22Rv1 (cell line): ENCODE measurements at regions not wholly inside any gene's neighbourhood (a gene's known extent, or its start where the extent isn't known, plus 50 kb on each side); places are given as distances from the start of the nearest gene placed in this dataset.

Experiments used
- ZFX ChIP-seq: fragments of 450-650 bp; IDR thresholded peaks from 2 replicates; pipeline ENCODE4 v1.6.1; 2017; ENCODE audit warnings: antibody characterized with exemption, borderline replicate concordance
- TF ChIP-seq, protein P1 (sequence below): fragments of 450-650 bp; IDR thresholded peaks from 2 replicates; pipeline ENCODE4 v1.5.1; 2017; ENCODE audit warnings: mild to moderate bottlenecking

DNA sequence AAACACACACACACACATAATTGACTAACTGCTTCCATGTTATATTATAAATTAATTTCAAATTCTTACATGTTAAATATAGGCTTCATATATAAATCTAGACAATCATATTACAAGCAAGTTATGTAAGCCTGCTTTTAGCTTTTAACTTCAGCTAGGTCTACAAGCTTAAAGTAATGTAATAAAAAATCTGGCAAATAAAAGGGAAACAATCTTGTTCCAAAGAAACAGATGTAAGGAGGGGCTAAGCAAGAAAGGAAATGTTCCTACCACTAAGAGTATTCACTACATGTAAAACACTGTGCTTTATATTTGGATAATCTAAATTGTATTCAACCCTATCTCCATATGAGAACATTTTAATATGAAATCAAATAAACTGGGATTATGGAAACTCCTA is 110.4 kb downstream of the SLC6A15 start:
- TF ChIP-seq, protein P1, sequence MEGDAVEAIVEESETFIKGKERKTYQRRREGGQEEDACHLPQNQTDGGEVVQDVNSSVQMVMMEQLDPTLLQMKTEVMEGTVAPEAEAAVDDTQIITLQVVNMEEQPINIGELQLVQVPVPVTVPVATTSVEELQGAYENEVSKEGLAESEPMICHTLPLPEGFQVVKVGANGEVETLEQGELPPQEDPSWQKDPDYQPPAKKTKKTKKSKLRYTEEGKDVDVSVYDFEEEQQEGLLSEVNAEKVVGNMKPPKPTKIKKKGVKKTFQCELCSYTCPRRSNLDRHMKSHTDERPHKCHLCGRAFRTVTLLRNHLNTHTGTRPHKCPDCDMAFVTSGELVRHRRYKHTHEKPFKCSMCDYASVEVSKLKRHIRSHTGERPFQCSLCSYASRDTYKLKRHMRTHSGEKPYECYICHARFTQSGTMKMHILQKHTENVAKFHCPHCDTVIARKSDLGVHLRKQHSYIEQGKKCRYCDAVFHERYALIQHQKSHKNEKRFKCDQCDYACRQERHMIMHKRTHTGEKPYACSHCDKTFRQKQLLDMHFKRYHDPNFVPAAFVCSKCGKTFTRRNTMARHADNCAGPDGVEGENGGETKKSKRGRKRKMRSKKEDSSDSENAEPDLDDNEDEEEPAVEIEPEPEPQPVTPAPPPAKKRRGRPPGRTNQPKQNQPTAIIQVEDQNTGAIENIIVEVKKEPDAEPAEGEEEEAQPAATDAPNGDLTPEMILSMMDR: no peak
- no peak for TF ChIP-seq ZFX
